ENCODE measurements at regions not wholly inside any gene's neighbourhood (a gene's known extent, or its start where the extent isn't known, plus 50 kb on each side); places are given as distances from the start of the nearest gene placed in this dataset.

- no peaks in the 10 kb centered on the region for H3K9me3 ChIP-seq
- no peak overlapping the region for H3K27ac ChIP-seq
- no peak for TF ChIP-seq POLR2A (IDR thresholded peaks at IDR 0.05)
- no peak for TF ChIP-seq CTCF (IDR thresholded peaks at IDR 0.05)
- no peaks in the 10 kb centered on the region for H3K27me3 ChIP-seq
- no peak overlapping the region for H3K4me3 ChIP-seq
- no peaks in the 10 kb centered on the region for H3K36me3 ChIP-seq
- H3K4me1 ChIP-seq, result peaks cover 0 to 13% (median 0%) of the 10 kb centered on the region in 4 donors
- DNase-seq, result no peak
These were observed 124.5 kb upstream of the ARHGAP5 start for GRCh38 chr14:31952573-31952972.

DNA sequence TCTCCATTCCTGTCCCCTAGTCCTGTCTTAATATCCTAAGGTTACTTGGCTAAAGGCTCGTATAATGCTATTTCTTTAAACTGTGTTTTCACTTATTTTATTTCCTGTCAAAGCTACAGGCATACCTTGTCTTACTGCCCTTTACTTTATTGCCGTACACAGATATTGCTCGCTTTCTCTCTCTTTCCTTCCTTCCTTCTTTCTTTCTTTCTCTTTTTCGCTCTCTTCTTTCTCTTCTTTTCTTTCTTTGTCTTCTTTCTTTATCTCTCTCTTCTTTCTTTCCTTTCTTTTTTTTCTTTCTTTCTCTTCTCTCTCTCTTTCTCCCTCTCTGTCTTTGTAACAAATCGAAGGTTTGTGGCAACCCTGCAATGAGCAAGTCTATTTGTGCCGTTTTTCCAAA lies 123.9 kb upstream of the ARHGAP5 start:
- no peaks in the 10 kb centered on the region for H3K9me3 ChIP-seq
- peaks cover 0 to 13% (median 0%) of the 10 kb centered on the region in 4 donors for H3K4me1 ChIP-seq
- no peak overlapping the region for H3K4me3 ChIP-seq
- TF ChIP-seq POLR2A (IDR thresholded peaks at IDR 0.05), result no peak
- no peak for TF ChIP-seq CTCF (IDR thresholded peaks at IDR 0.05)
- no peaks in the 10 kb centered on the region for H3K27me3 ChIP-seq
- no peak overlapping the region for H3K27ac ChIP-seq
- no peaks in the 10 kb centered on the region for H3K36me3 ChIP-seq
- DNase-seq, result no peak

DNA sequence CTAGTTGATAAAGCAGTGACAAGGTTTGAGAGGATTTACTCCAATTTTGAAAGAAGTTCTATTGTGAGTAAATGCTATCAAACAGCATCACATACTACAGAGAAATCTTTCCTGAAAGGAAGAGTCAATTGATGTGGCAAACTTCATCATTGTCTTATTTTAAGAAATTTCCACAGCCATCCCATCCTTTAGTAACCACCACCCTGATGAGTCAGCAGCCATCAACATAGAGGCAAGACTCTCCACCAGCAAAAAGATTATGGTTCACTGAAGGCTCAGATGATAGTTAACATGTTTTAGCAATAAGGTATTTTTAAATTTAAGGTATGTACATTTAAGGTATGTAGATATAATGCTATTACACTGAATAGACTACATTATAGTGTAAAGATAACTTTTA lies 122.1 kb upstream of the ARHGAP5 start:
- Histone ChIP-seq H3K27ac (no peak overlapping the region), H3K27me3 (no peaks in the 10 kb centered on the region), H3K9me3 (no peaks in the 10 kb centered on the region), H3K36me3 (no peaks in the 10 kb centered on the region), H3K4me3 (no peak overlapping the region), H3K4me1 (peaks cover 0 to 7% (median 0%) of the 10 kb centered on the region in 4 donors)
- no peak for TF ChIP-seq POLR2A (IDR thresholded peaks at IDR 0.05)
- TF ChIP-seq CTCF (IDR thresholded peaks at IDR 0.05), result no peak
- DNase-seq, result no peak

DNA sequence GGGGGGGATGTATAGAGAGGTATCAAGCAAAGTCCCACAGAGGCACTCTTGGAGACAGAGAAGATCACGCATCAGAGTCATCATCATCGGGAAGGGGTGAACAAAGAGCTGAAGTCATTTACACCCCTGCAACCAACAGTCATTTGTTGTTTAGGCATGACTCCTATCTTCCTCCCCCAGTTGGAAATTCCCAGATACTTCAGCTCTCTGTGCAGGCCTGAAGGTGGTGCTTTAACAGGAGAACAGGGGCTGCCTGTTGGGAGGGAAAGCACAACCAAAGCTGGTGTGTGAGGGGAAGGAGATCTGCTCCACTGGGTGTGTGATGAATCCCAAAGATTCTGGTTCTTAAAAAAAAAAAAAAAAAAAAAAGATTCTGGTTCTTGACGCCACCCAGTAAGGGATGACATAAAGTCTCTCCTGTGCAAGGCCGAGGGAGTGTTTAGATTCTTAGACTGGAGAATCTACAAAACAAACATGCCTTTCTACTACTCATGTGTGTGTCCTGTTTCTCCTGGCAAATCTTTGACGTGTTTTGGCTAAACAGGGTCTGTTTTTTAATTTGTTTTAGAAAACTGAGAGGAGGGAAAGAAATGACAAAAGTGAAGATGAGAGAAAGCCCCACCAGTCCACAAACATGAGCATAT lies 121.0 kb upstream of the ARHGAP5 start:
- H3K4me3 ChIP-seq, result no peak overlapping the region
- TF ChIP-seq POLR2A (IDR thresholded peaks at IDR 0.05) (no peak), CTCF (IDR thresholded peaks at IDR 0.05) (no peak)

DNA sequence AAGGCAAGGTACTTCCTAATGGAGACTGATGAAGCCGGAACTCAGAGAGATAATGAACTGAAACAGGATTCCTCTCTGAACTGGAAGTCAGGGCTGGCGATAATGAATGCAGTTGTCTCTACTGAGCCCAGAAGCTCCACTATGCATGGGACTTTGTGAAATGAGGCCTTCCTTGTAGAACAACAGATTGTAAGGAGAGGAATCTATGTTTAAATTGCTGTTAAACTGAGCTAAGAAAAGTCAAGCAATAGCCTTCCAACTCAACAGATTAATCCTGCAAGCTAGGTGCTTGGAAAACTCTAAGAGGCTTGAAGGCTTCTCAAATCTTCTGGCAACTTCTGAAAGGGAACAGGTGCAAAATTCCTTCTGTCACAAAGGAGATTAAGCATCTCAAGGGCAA lies 119.5 kb upstream of the ARHGAP5 start:
- no peak for DNase-seq
- TF ChIP-seq CTCF (IDR thresholded peaks at IDR 0.05) (no peak), POLR2A (IDR thresholded peaks at IDR 0.05) (no peak)

More for the DNA sequence above, 121.0 kb upstream of the ARHGAP5 start:
- no peaks in the 10 kb centered on the region for H3K4me1 ChIP-seq
- no peak overlapping the region for H3K27ac ChIP-seq
- H3K9me3 ChIP-seq, result no peaks in the 10 kb centered on the region
- no peak for DNase-seq
- no peaks in the 10 kb centered on the region for H3K36me3 ChIP-seq
- H3K27me3 ChIP-seq, result no peaks in the 10 kb centered on the region

DNA sequence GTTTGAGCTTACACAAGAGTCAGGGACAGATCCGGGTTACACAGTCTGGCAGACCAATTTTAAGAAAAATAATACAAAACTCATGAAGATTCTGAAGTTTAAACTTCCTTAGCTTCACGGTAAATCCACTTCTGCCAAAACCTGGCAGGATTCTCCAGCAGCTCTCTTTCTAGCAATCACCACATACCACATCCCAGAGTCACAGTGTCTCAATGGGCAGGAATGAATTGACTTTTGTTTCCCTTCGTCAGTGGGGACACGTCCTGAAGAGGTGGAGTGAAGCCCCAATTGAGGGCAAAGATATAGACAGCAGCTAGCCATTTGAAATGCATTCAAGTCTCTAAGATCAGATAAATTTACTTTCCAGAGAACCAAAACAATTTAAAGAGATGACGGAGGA lies 117.1 kb upstream of the ARHGAP5 start:
- no peak for DNase-seq
- TF ChIP-seq POLR2A (IDR thresholded peaks at IDR 0.05), result no peak
- TF ChIP-seq CTCF (IDR thresholded peaks at IDR 0.05), result no peak
- H3K36me3 ChIP-seq, result no peaks in the 10 kb centered on the region
- H3K4me1 ChIP-seq, result no peaks in the 10 kb centered on the region
- no peak overlapping the region for H3K27ac ChIP-seq
- no peaks in the 10 kb centered on the region for H3K27me3 ChIP-seq
- H3K4me3 ChIP-seq, result no peak overlapping the region
- H3K9me3 ChIP-seq, result no peaks in the 10 kb centered on the region

More for the DNA sequence above, 119.5 kb upstream of the ARHGAP5 start:
- no peak overlapping the region for H3K4me3 ChIP-seq
- no peaks in the 10 kb centered on the region for H3K36me3 ChIP-seq
- H3K9me3 ChIP-seq, result no peaks in the 10 kb centered on the region
- H3K4me1 ChIP-seq, result no peaks in the 10 kb centered on the region
- no peak overlapping the region for H3K27ac ChIP-seq
- H3K27me3 ChIP-seq, result no peaks in the 10 kb centered on the region
